PC-9 (cell line): ENCODE measurements at regions not wholly inside any gene's neighbourhood (a gene's known extent, or its start where the extent isn't known, plus 50 kb on each side); places are given as distances from the start of the nearest gene placed in this dataset.

Experiments
- BruUV-seq: library from RNA; stranded (reverse); fragments of 400-500 nt; replicated peaks from 2 replicates; lab custom pipeline; 2021; lab: Mats Ljungman, UMichigan
- CTCF ChIA-PET: fragments of 300-600 bp; sonication (Branson Sonifier 250); formaldehyde crosslinking; loops from one replicate; lab custom pipeline; 2022; ENCODE audit warnings: antibody characterized with exemption; lab: Charles Lee
- POLR2A ChIA-PET: fragments of 300-600 bp; sonication (Branson Sonifier 250); formaldehyde crosslinking; loops from one replicate; lab custom pipeline; 2022; ENCODE audit warnings: antibody characterized with exemption; ENCODE audit not compliant: unreplicated experiment; lab: Charles Lee
- DNase-seq, 2 experiments: peaks; one replicate each; pipeline versions ENCODE4 v3.0.0 to v3.0.0-alpha.2; 2015 to 2022; ENCODE audit warnings: mixed read lengths in 1 of 2
- H2AFZ ChIP-seq: fragments of 200-600 bp; sonication (generic); 2 replicates; pipeline ENCODE4 v1.8.1; 2017; ENCODE audit warnings: antibody characterized with exemption
- H3F3A ChIP-seq: fragments of 200-600 bp; sonication (generic); 2 replicates; pipeline ENCODE4 v1.8.1; 2017; ENCODE audit warnings: antibody characterized with exemption, mild to moderate bottlenecking, low read depth; ENCODE audit not compliant: insufficient read depth
- H3K27ac ChIP-seq: fragments of 200-600 bp; sonication (generic); 2 replicates; pipeline ENCODE4 v1.6.1; 2016; ENCODE audit warnings: mixed run types
- H3K27me3 ChIP-seq: fragments of 200-600 bp; sonication (generic); 2 replicates; pipeline ENCODE4 v1.6.1; 2016; ENCODE audit warnings: low read depth, mixed run types; ENCODE audit not compliant: insufficient read depth
- H3K36me3 ChIP-seq: fragments of 200-600 bp; sonication (generic); 2 replicates; pipeline ENCODE4 v1.6.1; 2016; ENCODE audit warnings: low read depth, mixed run types
- H3K4me1 ChIP-seq: fragments of 200-600 bp; sonication (generic); replicated peaks from 2 replicates; pipeline ENCODE4 v1.6.1; 2016; ENCODE audit warnings: mixed run types; ENCODE audit not compliant: insufficient read depth
- H3K4me2 ChIP-seq: fragments of 200-600 bp; sonication (generic); 2 replicates; pipeline ENCODE4 v1.6.1; 2017; ENCODE audit warnings: mixed run types
- H3K4me3 ChIP-seq: fragments of 200-600 bp; sonication (generic); 2 replicates; pipeline ENCODE4 v1.6.1; 2016; ENCODE audit warnings: mixed run types
- H3K79me2 ChIP-seq: fragments of 200-600 bp; sonication (generic); 2 replicates; pipeline ENCODE4 v1.6.1; 2017; ENCODE audit warnings: low read depth, mixed run types
- H3K9me2 ChIP-seq: fragments of 200-600 bp; sonication (generic); 2 replicates; pipeline ENCODE4 v1.8.1; 2017; ENCODE audit warnings: mild to moderate bottlenecking; ENCODE audit not compliant: insufficient read depth
- H3K9me3 ChIP-seq: fragments of 200-600 bp; sonication (generic); 2 replicates; pipeline ENCODE4 v1.8.1; 2016; ENCODE audit warnings: low read depth; ENCODE audit not compliant: insufficient read depth
- H4K20me1 ChIP-seq: fragments of 200-600 bp; sonication (generic); 2 replicates; pipeline ENCODE4 v1.8.1; 2017; ENCODE audit not compliant: insufficient read depth
- CTCF ChIP-seq: fragments of 200-600 bp; sonication (generic); conservative IDR thresholded peaks from 2 replicates; pipeline ENCODE4 v1.6.1; 2017; ENCODE audit warnings: mixed run types, antibody characterized with exemption, mild to moderate bottlenecking, moderate library complexity
- EZH2 ChIP-seq: fragments of 200-600 bp; sonication (generic); IDR thresholded peaks from 2 replicates; pipeline ENCODE4 v1.8.0; 2017; ENCODE audit warnings: antibody characterized with exemption, low read depth
- intact Hi-C: fragments of 100-400 bp; cut with micrococcal nuclease; formaldehyde crosslinking; loops from one replicate; pipeline ENCODE4 v1.10.0; 2022; ENCODE audit not compliant: unreplicated experiment

GRCh38 chr10:130998642-130999041, 312.9 kb downstream of the TCERG1L start:
- Histone ChIP-seq H3K4me3 (no peak overlapping the region), H3K9me3 (no peaks in the 10 kb centered on the region), H3K27ac (no peak overlapping the region), H2AFZ (no peak overlapping the region), H4K20me1 (no peaks in the 10 kb centered on the region), H3K4me2 (no peak overlapping the region), H3K36me3 (no peaks in the 10 kb centered on the region), H3F3A (no peaks in the 10 kb centered on the region), H3K79me2 (no peaks in the 10 kb centered on the region), H3K9me2 (no peaks in the 10 kb centered on the region), H3K27me3 (peaks cover 40% of the 10 kb centered on the region), H3K4me1 (no peaks in the 10 kb centered on the region)
- ChIA-PET CTCF (no interaction called here), POLR2A (no interaction called here)
- BruUV-seq, result no TSS peak
- intact Hi-C loops, result no loop called here
- TF ChIP-seq EZH2, result no peak
- TF ChIP-seq CTCF, result no peak
- DNase-seq, result no peak

GRCh38 chr10:130999376-131000202, 311.9 kb downstream of the TCERG1L start:
- intact Hi-C loops, result no loop called here
- H3K9me2 ChIP-seq, result no peaks in the 10 kb centered on the region
- H3K4me2 ChIP-seq, result no peak overlapping the region
- no peak for DNase-seq
- H3F3A ChIP-seq, result no peaks in the 10 kb centered on the region
- no peaks in the 10 kb centered on the region for H3K36me3 ChIP-seq
- peaks cover 35% of the 10 kb centered on the region for H3K27me3 ChIP-seq
- no peaks in the 10 kb centered on the region for H3K4me1 ChIP-seq
- no peak overlapping the region for H3K27ac ChIP-seq
- no peak for TF ChIP-seq CTCF
- TF ChIP-seq EZH2, result no peak
- ChIA-PET POLR2A (no interaction called here), CTCF (no interaction called here)
- no peaks in the 10 kb centered on the region for H4K20me1 ChIP-seq
- H3K79me2 ChIP-seq, result no peaks in the 10 kb centered on the region
- BruUV-seq, result no TSS peak
- no peaks in the 10 kb centered on the region for H3K9me3 ChIP-seq
- no peak overlapping the region for H2AFZ ChIP-seq
- H3K4me3 ChIP-seq, result no peak overlapping the region

GRCh38 chr10:131000244-131000643, 311.3 kb downstream of the TCERG1L start:
- no peak for DNase-seq
- TF ChIP-seq EZH2, result no peak
- no peak for TF ChIP-seq CTCF
- Histone ChIP-seq H3K4me1 (no peaks in the 10 kb centered on the region), H3K27ac (no peak overlapping the region), H4K20me1 (no peaks in the 10 kb centered on the region), H2AFZ (no peak overlapping the region), H3K9me3 (no peaks in the 10 kb centered on the region), H3K79me2 (no peaks in the 10 kb centered on the region), H3K4me3 (no peak overlapping the region), H3K27me3 (peaks cover 31% of the 10 kb centered on the region), H3F3A (no peaks in the 10 kb centered on the region), H3K36me3 (no peaks in the 10 kb centered on the region), H3K4me2 (no peak overlapping the region), H3K9me2 (no peaks in the 10 kb centered on the region)
- CTCF ChIA-PET, result no interaction called here
- intact Hi-C loops, result no loop called here
- no TSS peak for BruUV-seq
- POLR2A ChIA-PET, result no interaction called here
